ENCODE measurements at regions not wholly inside any gene's neighbourhood (a gene's known extent, or its start where the extent isn't known, plus 50 kb on each side); places are given as distances from the start of the nearest gene placed in this dataset.
"Not testable (repeated sequence)": the region's sequence is repeated elsewhere in the genome, so short reads cannot be mapped to it uniquely, and the experiment has no call there.

DNA sequence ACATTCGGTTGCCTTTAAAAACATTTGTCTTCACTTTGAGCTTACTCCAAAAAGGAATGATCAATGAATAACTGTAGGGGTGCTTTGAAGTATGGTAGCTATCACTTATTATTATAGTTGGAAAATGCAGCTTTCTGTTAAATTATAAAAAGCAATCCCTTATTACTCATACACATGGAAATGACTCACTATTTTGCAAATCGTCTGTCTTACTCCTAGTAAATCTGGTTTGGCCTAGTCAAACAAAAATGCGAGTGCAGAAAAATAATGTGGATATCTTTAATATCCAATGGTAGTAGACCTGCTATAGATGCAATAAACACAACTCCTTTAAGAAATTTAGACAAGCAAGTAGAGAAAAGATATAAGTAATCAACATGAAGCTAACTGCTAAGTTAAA lies 112.5 kb downstream of the ZIC1 start:
- 75 to 80% (median 77%) methylated on average over 3 of the region's 3 CpGs for WGBS, 4 donors
- Histone ChIP-seq H3K27ac (no peak overlapping the region), H3K36me3 (no peaks in the 10 kb centered on the region), H3K9me3 (peaks cover 0 to 24% (median under 1%) of the 10 kb centered on the region in 12 donors), H3K27me3 (no peaks in the 10 kb centered on the region), H3K4me3 (no peak overlapping the region), H3K4me1 (no peaks in the 10 kb centered on the region)
- ATAC-seq (no peak), DNase-seq (no peak)
- no peak for TF ChIP-seq POLR2A (IDR thresholded peaks at IDR 0.05)
- TF ChIP-seq, protein P1, sequence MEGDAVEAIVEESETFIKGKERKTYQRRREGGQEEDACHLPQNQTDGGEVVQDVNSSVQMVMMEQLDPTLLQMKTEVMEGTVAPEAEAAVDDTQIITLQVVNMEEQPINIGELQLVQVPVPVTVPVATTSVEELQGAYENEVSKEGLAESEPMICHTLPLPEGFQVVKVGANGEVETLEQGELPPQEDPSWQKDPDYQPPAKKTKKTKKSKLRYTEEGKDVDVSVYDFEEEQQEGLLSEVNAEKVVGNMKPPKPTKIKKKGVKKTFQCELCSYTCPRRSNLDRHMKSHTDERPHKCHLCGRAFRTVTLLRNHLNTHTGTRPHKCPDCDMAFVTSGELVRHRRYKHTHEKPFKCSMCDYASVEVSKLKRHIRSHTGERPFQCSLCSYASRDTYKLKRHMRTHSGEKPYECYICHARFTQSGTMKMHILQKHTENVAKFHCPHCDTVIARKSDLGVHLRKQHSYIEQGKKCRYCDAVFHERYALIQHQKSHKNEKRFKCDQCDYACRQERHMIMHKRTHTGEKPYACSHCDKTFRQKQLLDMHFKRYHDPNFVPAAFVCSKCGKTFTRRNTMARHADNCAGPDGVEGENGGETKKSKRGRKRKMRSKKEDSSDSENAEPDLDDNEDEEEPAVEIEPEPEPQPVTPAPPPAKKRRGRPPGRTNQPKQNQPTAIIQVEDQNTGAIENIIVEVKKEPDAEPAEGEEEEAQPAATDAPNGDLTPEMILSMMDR (IDR thresholded peaks at IDR 0.05) = no peak
- intact Hi-C loops (cut with DNase I) = no loop called here

DNA sequence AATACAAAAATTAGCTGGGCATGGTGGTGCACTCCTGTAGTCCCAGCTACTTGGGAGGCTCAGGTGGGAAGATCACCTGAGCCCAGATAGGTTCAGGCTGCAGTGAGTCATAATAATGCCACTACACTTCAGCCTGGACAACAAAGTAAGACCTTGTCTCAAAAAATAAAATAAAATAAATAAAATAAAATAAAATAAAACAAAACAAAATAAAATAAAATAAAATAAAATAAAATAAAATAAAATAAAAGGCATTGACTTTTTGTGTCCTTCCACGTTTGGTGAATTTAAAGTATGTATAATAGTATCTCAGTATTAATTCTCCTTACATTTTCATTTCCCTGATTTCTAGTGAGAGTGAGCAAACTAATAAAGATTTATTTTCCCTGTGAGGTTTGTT lies 113.6 kb downstream of the ZIC1 start:
- H3K36me3 ChIP-seq; H3K4me1 ChIP-seq; H3K4me3 ChIP-seq; H3K27me3 ChIP-seq; intact Hi-C loops (cut with DNase I); H3K27ac ChIP-seq; DNase-seq; ATAC-seq: not testable (repeated sequence)
- 57 to 65% (median 61%) methylated on average over 1 of the region's 1 CpG for WGBS, 4 donors
- peaks cover 0 to 34% (median 2%) of the 10 kb centered on the region in 12 donors for H3K9me3 ChIP-seq

DNA sequence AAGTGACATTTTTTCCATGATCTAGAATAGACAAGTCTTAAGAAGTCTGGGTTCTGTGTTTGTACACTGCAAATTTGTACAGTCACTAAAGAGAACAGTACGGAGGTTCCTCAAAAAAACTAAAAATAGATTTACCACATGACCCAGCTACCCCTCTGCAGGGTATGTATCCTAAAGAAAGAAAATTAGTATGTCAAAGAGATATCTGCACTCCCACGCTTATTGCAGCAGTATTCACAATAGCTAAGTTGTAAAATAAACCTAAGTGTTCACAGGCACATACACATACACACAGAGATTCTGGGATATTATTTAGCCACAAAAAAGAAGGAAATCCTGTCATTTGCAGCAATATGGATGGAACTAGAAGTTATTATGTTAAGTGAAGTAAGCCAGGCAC lies 120.4 kb downstream of the ZIC1 start:
- Histone ChIP-seq H3K36me3 (no peaks in the 10 kb centered on the region), H3K27me3 (no peaks in the 10 kb centered on the region), H3K9me3 (peaks cover 0 to 27% (median 2%) of the 10 kb centered on the region in 12 donors), H3K4me3 (no peak overlapping the region), H3K27ac (no peak overlapping the region), H3K4me1 (no peaks in the 10 kb centered on the region)
- DNase-seq (no peak), ATAC-seq (no peak)
- intact Hi-C loops (cut with DNase I) = no loop called here
- 45 to 57% (median 49%) methylated on average over 2 of the region's 2 CpGs for WGBS, 4 donors
- TF ChIP-seq POLR2A (IDR thresholded peaks at IDR 0.05) = no peak
- TF ChIP-seq, protein P1 (IDR thresholded peaks at IDR 0.05) = no peak

DNA sequence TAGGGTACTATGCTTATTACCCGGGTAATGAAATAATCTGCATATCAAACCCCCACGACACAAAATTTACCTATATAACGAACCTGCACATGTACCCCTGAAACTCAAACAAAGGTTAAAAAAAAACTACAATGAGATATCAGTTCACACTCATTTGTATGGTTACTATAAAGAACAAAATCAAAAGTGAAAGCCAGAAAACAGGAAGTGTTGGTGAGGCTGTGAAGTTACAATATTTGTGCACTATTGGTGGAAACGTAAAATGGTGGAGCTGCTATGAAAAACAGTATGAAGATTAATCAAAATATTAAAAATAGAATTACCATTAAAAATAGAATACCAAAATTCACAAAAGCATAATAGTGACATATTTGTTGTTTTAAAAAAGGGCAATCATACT lies 128.9 kb downstream of the ZIC1 start:
- Histone ChIP-seq H3K36me3 (no peaks in the 10 kb centered on the region), H3K4me1 (no peaks in the 10 kb centered on the region), H3K4me3 (no peak overlapping the region), H3K27me3 (no peaks in the 10 kb centered on the region), H3K27ac (no peak overlapping the region), H3K9me3 (peaks cover 0 to 32% (median 14%) of the 10 kb centered on the region in 12 donors)
- DNase-seq = no peak
- ATAC-seq = no peak
- TF ChIP-seq, protein P1 (IDR thresholded peaks at IDR 0.05) = no peak
- no peak for TF ChIP-seq POLR2A (IDR thresholded peaks at IDR 0.05)
- 79 to 84% (median 82%) methylated on average over 4 of the region's 4 CpGs for WGBS, 4 donors
- intact Hi-C loops (cut with DNase I) = no loop called here

DNA sequence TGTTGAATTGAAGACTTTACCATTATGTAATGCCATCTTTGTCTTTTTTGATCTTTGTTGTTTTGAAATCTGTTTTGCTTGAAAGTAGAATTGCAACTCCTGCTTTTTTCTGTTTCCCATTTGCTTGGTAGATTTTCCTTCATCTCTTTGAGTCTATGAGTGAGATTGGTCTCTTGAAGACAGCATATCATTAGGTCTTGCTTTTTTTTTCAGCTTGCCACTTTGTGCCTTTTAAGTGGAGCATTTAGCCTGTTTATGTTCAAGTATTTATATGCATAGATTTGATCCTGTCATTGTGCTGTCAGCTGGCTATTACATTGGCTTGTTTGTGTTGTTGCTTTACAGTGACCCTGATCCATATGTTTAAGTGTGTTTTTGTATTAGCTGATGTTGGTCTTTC lies 131.8 kb downstream of the ZIC1 start:
- Histone ChIP-seq H3K36me3 (no peaks in the 10 kb centered on the region), H3K4me1 (no peaks in the 10 kb centered on the region), H3K9me3 (peaks cover 0 to 32% (median 14%) of the 10 kb centered on the region in 12 donors), H3K4me3 (no peak overlapping the region), H3K27ac (no peak overlapping the region), H3K27me3 (no peaks in the 10 kb centered on the region)
- intact Hi-C loops (cut with DNase I) = no loop called here
- no peak for DNase-seq
- no peak for ATAC-seq
- TF ChIP-seq, protein P1 (IDR thresholded peaks at IDR 0.05) = no peak
- TF ChIP-seq POLR2A (IDR thresholded peaks at IDR 0.05) = no peak
